C4-2B (cell line): ENCODE measurements at regions not wholly inside any gene's neighbourhood (a gene's known extent, or its start where the extent isn't known, plus 50 kb on each side); places are given as distances from the start of the nearest gene placed in this dataset.

Experiments
- CTCF ChIP-seq: fragments of 450-650 bp; conservative IDR thresholded peaks from 2 replicates; pipeline ENCODE4 v1.5.1; 2017; ENCODE audit warnings: mild to moderate bottlenecking
- ZFX ChIP-seq: fragments of 450-650 bp; IDR thresholded peaks from 2 replicates; pipeline ENCODE4 v1.6.1; 2017

- no peak for TF ChIP-seq CTCF
- TF ChIP-seq ZFX, result no peak
These were observed 335.3 kb downstream of the MAF start for GRCh38 chr16:79265196-79265595.
